Muscle layer of duodenum (tissue), 2 donors: ENCODE measurements at regions not wholly inside any gene's neighbourhood (a gene's known extent, or its start where the extent isn't known, plus 50 kb on each side); places are given as distances from the start of the nearest gene placed in this dataset.

Experiments used
- H3K27ac ChIP-seq: one replicate; pipeline ENCODE4 v1.7.0; 2013; ENCODE audit warnings: mild to moderate bottlenecking, low read length
- H3K27me3 ChIP-seq: one replicate; pipeline ENCODE4 v1.7.0; 2013; ENCODE audit warnings: low read depth, mild to moderate bottlenecking, control low read depth, low read length
- H3K36me3 ChIP-seq, 2 donors: one replicate each; pipeline ENCODE4 v1.7.0; 2013; ENCODE audit warnings: low read length in 2 of 2, control low read depth in 1 of 2, mild to moderate bottlenecking in 1 of 2; ENCODE audit not compliant: insufficient read depth in 2 of 2, control insufficient read depth in 1 of 2
- H3K4me1 ChIP-seq, 2 donors: one replicate each; pipeline ENCODE4 v1.7.0; 2013; ENCODE audit warnings: low read length in 2 of 2, mild to moderate bottlenecking in 2 of 2, control low read depth in 1 of 2, moderate library complexity in 1 of 2; ENCODE audit not compliant: insufficient read depth in 2 of 2, control insufficient read depth in 1 of 2
- H3K4me3 ChIP-seq, 2 donors: one replicate each; pipeline ENCODE4 v1.7.0; 2013; ENCODE audit warnings: low read length in 2 of 2, low read depth in 1 of 2, mild to moderate bottlenecking in 1 of 2
- H3K9me3 ChIP-seq, 2 donors: one replicate each; pipeline ENCODE4 v1.7.0; 2013; ENCODE audit warnings: low read length in 2 of 2, control low read depth in 1 of 2, mild to moderate bottlenecking in 1 of 2; ENCODE audit not compliant: control insufficient read depth in 1 of 2
- donor health status: healthy.

DNA sequence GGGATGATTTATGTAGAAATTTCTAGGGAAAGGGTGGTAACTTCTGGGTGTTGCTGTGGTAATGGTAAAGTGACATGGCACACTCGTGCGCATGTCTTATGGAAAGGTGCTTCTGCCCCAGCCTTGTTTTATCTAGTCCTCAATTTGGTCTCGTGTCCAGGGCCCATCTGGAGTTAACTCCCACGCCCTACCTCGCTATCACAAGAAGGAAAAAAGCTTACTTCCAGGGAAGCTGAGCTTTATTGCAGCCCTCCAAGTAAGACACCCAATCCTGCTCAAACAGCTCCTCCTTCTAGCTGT, 611.8 kb downstream of the TNS3 start:
- no peak overlapping the region for H3K4me3 ChIP-seq
- no peaks in the 10 kb centered on the region for H3K27me3 ChIP-seq
- no peaks in the 10 kb centered on the region for H3K36me3 ChIP-seq
- no peaks in the 10 kb centered on the region for H3K4me1 ChIP-seq
- no peak overlapping the region for H3K27ac ChIP-seq
- H3K9me3 ChIP-seq: peaks cover 0 to 3% of the 10 kb centered on the region in 2 donors

DNA sequence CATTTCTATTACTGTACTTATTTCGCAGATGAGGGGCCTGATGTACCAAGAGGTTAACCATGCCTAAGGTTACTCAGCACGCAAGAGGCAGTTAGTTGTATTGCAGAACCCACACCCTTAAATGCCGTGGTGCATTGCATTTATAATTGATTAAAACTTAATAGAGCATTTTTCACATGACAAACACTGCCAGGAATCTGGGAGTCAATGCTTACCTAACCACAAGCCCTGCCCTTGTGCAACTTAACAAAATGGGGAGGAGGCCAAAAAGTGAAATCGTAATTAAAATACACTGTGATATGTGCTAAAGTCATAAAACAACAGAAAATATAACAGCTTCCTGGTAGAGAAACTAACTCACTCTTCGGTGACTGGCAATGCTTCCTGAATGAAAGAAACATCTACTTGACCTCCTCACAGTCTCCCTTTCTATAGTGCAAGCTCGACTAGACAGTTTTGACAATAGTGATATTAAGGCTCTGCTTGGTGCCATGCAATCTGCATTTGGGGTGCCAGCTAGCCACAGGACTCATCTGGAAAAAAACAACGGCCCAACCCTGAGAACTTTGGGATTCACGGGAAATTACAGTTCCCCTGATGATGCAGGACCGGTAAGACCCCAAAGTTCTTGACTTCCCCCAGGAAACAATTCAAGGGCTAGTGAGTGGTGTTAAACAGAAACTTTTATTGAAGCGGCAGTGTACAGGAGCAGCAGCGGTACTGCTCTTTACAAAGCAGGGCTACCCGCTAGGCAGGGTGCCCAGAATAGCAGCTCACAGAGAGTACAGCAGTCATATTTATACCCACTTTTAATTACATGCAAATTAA, 612.4 kb downstream of the TNS3 start:
- Histone ChIP-seq H3K27me3 (no peaks in the 10 kb centered on the region), H3K4me3 (no peak overlapping the region), H3K4me1 (no peaks in the 10 kb centered on the region)

DNA sequence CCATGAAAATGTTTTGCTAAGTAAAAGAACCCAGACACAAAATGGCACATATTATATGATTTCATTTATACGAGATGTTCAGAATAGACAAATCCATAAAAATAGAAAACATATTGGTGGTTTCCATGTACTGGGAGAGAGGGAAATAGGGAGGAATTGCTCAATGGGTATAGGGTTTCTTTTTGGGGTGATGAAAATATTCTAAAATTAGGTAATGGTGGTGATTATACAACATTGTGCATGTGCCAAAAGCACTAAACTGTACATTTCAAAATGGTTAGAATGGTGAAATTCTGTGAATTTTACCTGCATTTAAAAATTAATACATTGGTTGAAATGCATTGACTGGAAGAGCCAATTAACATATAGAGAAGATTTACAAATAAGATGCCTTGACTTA, 613.9 kb downstream of the TNS3 start:
- H3K4me3 ChIP-seq: no peak overlapping the region
- no peaks in the 10 kb centered on the region for H3K27me3 ChIP-seq
- peaks cover 7 to 18% of the 10 kb centered on the region in 2 donors for H3K9me3 ChIP-seq
- H3K27ac ChIP-seq: no peak overlapping the region
- H3K36me3 ChIP-seq: no peaks in the 10 kb centered on the region
- no peaks in the 10 kb centered on the region for H3K4me1 ChIP-seq

More for the DNA sequence above, 612.4 kb downstream of the TNS3 start:
- peaks cover 0 to 7% of the 10 kb centered on the region in 2 donors for H3K9me3 ChIP-seq
- no peak overlapping the region for H3K27ac ChIP-seq
- H3K36me3 ChIP-seq: no peaks in the 10 kb centered on the region

DNA sequence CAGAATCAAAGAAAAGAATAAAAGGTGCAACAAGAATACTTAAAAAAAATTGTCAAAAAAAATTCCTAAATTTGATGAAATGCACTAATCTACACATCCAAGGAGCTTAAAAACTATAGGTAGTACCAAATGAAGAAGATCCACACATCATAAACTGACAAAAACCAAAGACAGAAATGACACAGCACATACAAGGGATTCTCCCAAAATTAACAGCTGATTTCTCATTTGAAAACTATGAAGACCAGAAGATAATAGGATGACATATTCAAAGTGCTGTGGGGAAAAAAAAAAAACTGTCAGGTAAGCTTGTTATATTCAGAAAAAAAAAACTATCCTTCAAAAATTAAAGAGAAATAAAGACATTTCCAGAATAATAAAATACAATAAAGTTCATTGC, 618.2 kb downstream of the TNS3 start:
- Histone ChIP-seq H3K9me3 (peaks cover 7 to 29% of the 10 kb centered on the region in 2 donors), H3K4me3 (no peak overlapping the region), H3K4me1 (no peaks in the 10 kb centered on the region), H3K27ac (no peak overlapping the region), H3K27me3 (no peaks in the 10 kb centered on the region), H3K36me3 (no peaks in the 10 kb centered on the region)

- Histone ChIP-seq H3K27me3 (no peaks in the 10 kb centered on the region), H3K36me3 (no peaks in the 10 kb centered on the region), H3K4me1 (no peaks in the 10 kb centered on the region), H3K9me3 (peaks cover 7 to 29% of the 10 kb centered on the region in 2 donors), H3K4me3 (no peak overlapping the region), H3K27ac (no peak overlapping the region)
Measured at GRCh38 chr7:46960970-46961369, 620.9 kb downstream of the TNS3 start.

DNA sequence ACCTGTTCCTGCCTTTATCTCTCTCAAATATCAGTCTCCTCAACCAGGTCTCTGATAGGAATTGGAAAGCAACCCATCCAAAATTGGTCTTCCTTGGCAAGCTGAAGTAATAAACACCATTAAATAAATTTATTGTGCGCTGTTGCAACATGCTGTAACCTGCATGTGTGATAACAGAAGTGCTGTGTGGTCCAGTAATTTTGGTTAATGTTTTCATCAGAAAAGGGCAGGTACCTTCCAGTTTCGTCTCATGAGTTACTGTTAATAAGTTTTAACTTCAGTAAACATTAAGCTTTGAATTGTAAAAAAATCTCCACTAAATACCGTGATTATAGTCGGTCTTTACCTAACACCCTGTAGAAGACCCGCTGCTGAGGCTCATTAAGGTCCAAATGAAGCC, 624.7 kb downstream of the TNS3 start:
- Histone ChIP-seq H3K4me3 (no peak overlapping the region), H3K4me1 (no peaks in the 10 kb centered on the region), H3K27ac (no peak overlapping the region), H3K9me3 (peaks cover 0 to 5% of the 10 kb centered on the region in 2 donors), H3K27me3 (no peaks in the 10 kb centered on the region), H3K36me3 (no peaks in the 10 kb centered on the region)

DNA sequence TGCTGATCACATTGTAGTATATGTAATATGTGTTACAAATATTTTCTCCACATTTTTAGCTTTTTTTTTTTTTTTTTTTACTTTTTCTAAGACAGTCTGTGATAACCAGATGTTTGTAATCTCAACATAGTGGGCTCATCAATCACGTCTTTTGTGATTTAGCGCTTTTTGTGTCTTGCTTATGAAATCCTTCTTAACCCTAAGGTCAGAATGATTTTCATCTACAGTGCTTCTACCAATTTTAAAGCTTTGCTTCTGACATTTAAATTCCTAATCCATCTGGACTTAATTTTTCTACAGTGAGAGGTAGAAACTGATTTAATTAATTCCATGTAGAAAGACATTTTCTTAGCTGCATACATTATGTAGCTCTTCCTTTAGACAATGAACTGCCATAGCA, 626.4 kb downstream of the TNS3 start:
- Histone ChIP-seq H3K27me3 (no peaks in the 10 kb centered on the region), H3K36me3 (no peaks in the 10 kb centered on the region), H3K4me3 (no peak overlapping the region), H3K4me1 (no peaks in the 10 kb centered on the region), H3K27ac (no peak overlapping the region), H3K9me3 (no peaks in the 10 kb centered on the region)

- no peak overlapping the region for H3K4me3 ChIP-seq
- no peaks in the 10 kb centered on the region for H3K9me3 ChIP-seq
- H3K27ac ChIP-seq: no peak overlapping the region
- no peaks in the 10 kb centered on the region for H3K4me1 ChIP-seq
- H3K27me3 ChIP-seq: no peaks in the 10 kb centered on the region
- H3K36me3 ChIP-seq: no peaks in the 10 kb centered on the region
Measured at GRCh38 chr7:46954181-46954580, 627.7 kb downstream of the TNS3 start.

DNA sequence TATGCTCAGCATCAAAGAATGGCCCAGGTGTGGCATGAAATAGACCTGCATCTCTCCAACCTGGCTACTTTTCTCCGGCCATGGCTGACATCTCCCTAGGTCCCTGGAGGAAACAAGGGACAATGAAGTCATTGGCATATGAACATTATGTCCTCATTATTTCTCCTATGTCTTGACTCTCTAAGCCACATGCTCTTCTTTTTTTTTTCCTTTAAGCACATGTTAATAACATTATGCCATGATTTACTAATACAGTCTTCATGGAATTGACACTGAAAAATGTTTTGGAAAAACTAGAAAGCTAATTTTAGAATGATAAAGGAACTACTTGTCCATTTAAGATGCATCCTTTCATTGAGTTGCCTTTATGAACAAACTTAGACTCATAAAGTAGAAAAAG, 628.9 kb downstream of the TNS3 start:
- no peaks in the 10 kb centered on the region for H3K36me3 ChIP-seq
- no peak overlapping the region for H3K27ac ChIP-seq
- no peaks in the 10 kb centered on the region for H3K27me3 ChIP-seq
- no peaks in the 10 kb centered on the region for H3K9me3 ChIP-seq
- no peak overlapping the region for H3K4me3 ChIP-seq
- no peaks in the 10 kb centered on the region for H3K4me1 ChIP-seq

GRCh38 chr7:46949270-46949931, 632.5 kb downstream of the TNS3 start:
- Histone ChIP-seq H3K4me3 (no peak overlapping the region), H3K4me1 (no peaks in the 10 kb centered on the region), H3K27ac (no peak overlapping the region), H3K9me3 (no peaks in the 10 kb centered on the region), H3K36me3 (no peaks in the 10 kb centered on the region), H3K27me3 (no peaks in the 10 kb centered on the region)

DNA sequence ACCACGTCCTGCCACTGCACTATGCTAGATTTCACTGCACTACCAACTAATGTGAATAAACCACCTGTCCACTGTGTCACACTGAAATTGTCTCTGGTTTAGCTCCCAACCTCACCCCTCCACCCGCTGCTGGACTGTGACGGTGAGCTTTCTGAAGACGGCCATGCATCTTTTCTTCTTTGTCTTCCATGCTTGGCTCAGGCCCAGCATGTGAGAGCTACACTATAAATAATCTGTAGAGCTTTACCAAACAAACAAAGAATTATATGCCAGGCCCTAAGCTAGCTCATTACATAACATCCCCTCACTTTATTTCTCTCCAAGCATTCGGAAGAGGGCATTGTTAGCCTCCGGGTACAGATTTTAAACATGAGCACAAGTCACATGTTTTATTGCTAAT, 633.2 kb downstream of the TNS3 start:
- no peaks in the 10 kb centered on the region for H3K4me1 ChIP-seq
- no peaks in the 10 kb centered on the region for H3K9me3 ChIP-seq
- no peaks in the 10 kb centered on the region for H3K27me3 ChIP-seq
- no peak overlapping the region for H3K4me3 ChIP-seq
- no peak overlapping the region for H3K27ac ChIP-seq
- H3K36me3 ChIP-seq: no peaks in the 10 kb centered on the region

GRCh38 chr7:46945328-46945727, 636.6 kb downstream of the TNS3 start:
- Histone ChIP-seq H3K9me3 (no peaks in the 10 kb centered on the region), H3K36me3 (no peaks in the 10 kb centered on the region), H3K4me3 (no peak overlapping the region), H3K4me1 (no peaks in the 10 kb centered on the region), H3K27me3 (no peaks in the 10 kb centered on the region), H3K27ac (no peak overlapping the region)
